ENCODE measurements at regions not wholly inside any gene's neighbourhood (a gene's known extent, or its start where the extent isn't known, plus 50 kb on each side); places are given as distances from the start of the nearest gene placed in this dataset.

GRCh38 chr18:76232779-76233178 is 262.3 kb downstream of the ZNF516 start:
- ATAC-seq: no peak
- Histone ChIP-seq H3K4me1 (no peaks in the 10 kb centered on the region), H3K27me3 (peaks cover 0 to 5% (median 0%) of the 10 kb centered on the region in 3 donors), H3K4me3 (no peak overlapping the region), H3K27ac (no peak overlapping the region), H3K36me3 (no peaks in the 10 kb centered on the region), H3K9me3 (no peaks in the 10 kb centered on the region)
- TF ChIP-seq POLR2A (IDR thresholded peaks at IDR 0.05): no peak
- intact Hi-C loops (cut with DNase I; ENCODE audit: low total_unique reads): no loop called here
- DNase-seq: no peak
- in situ Hi-C loops (cut with MboI; ENCODE audit: low sequenced_read_pairs in 4 of 4): no loop called here

- DNase-seq (no peak), ATAC-seq (no peak)
- Histone ChIP-seq H3K4me1 (no peaks in the 10 kb centered on the region), H3K36me3 (no peaks in the 10 kb centered on the region), H3K4me3 (no peak overlapping the region), H3K9me3 (no peaks in the 10 kb centered on the region), H3K27me3 (peaks cover 0 to 5% (median 0%) of the 10 kb centered on the region in 3 donors), H3K27ac (no peak overlapping the region)
- intact Hi-C loops (cut with DNase I; ENCODE audit: low total_unique reads) (no loop called here), in situ Hi-C loops (cut with MboI; ENCODE audit: low sequenced_read_pairs in 4 of 4) (no loop called here)
- TF ChIP-seq POLR2A (IDR thresholded peaks at IDR 0.05): no peak
- TF ChIP-seq CTCF (IDR thresholded peaks at IDR 0.05 in 4 of 5, conservative IDR thresholded peaks at IDR 0.05 in 1 of 5): no peak
Measured at GRCh38 chr18:76232010-76232409, 263.0 kb downstream of the ZNF516 start.

GRCh38 chr18:76231402-76231801 is 263.6 kb downstream of the ZNF516 start:
- intact Hi-C loops (cut with DNase I; ENCODE audit: low total_unique reads): no loop called here
- peaks cover 0 to 5% (median 0%) of the 10 kb centered on the region in 3 donors for H3K27me3 ChIP-seq

GRCh38 chr18:76230791-76231190 is 264.3 kb downstream of the ZNF516 start:
- no peak for DNase-seq
- in situ Hi-C loops (cut with MboI; ENCODE audit: low sequenced_read_pairs in 4 of 4): no loop called here
- H3K27ac ChIP-seq: no peak overlapping the region
- H3K27me3 ChIP-seq: peaks cover 0 to 5% (median 0%) of the 10 kb centered on the region in 3 donors
- intact Hi-C loops (cut with DNase I; ENCODE audit: low total_unique reads): no loop called here
- no peaks in the 10 kb centered on the region for H3K4me1 ChIP-seq
- H3K36me3 ChIP-seq: no peaks in the 10 kb centered on the region
- no peak for ATAC-seq
- TF ChIP-seq CTCF (IDR thresholded peaks at IDR 0.05 in 4 of 5, conservative IDR thresholded peaks at IDR 0.05 in 1 of 5) (no peak), POLR2A (IDR thresholded peaks at IDR 0.05) (no peak)
- H3K9me3 ChIP-seq: no peaks in the 10 kb centered on the region
- H3K4me3 ChIP-seq: no peak overlapping the region

More at GRCh38 chr18:76231402-76231801, 263.6 kb downstream of the ZNF516 start:
- no peaks in the 10 kb centered on the region for H3K4me1 ChIP-seq
- no peak for ATAC-seq
- in situ Hi-C loops (cut with MboI; ENCODE audit: low sequenced_read_pairs in 4 of 4): no loop called here
- no peak for TF ChIP-seq POLR2A (IDR thresholded peaks at IDR 0.05)
- no peak for TF ChIP-seq CTCF (IDR thresholded peaks at IDR 0.05 in 4 of 5, conservative IDR thresholded peaks at IDR 0.05 in 1 of 5)
- no peak overlapping the region for H3K27ac ChIP-seq
- no peaks in the 10 kb centered on the region for H3K36me3 ChIP-seq
- no peaks in the 10 kb centered on the region for H3K9me3 ChIP-seq
- DNase-seq: no peak
- H3K4me3 ChIP-seq: no peak overlapping the region

- no peak overlapping the region for H3K4me3 ChIP-seq
- TF ChIP-seq POLR2A (IDR thresholded peaks at IDR 0.05) (no peak), CTCF (IDR thresholded peaks at IDR 0.05 in 4 of 5, conservative IDR thresholded peaks at IDR 0.05 in 1 of 5) (no peak)
- in situ Hi-C loops (cut with MboI; ENCODE audit: low sequenced_read_pairs in 4 of 4): no loop called here
- no peaks in the 10 kb centered on the region for H3K36me3 ChIP-seq
- H3K27me3 ChIP-seq: no peaks in the 10 kb centered on the region
- intact Hi-C loops (cut with DNase I; ENCODE audit: low total_unique reads): no loop called here
- ATAC-seq (no peak), DNase-seq (no peak)
- H3K4me1 ChIP-seq: no peaks in the 10 kb centered on the region
- H3K27ac ChIP-seq: no peak overlapping the region
- H3K9me3 ChIP-seq: no peaks in the 10 kb centered on the region
Measured at GRCh38 chr18:76228716-76229115, 266.3 kb downstream of the ZNF516 start.
